NOMO-1 treated with dmso at 0.1 percent for 144 hours (cell line): ENCODE measurements at regions not wholly inside any gene's neighbourhood (a gene's known extent, or its start where the extent isn't known, plus 50 kb on each side); places are given as distances from the start of the nearest gene placed in this dataset.
A peak's percentile ranks its signal among the peaks of the same experiment; 100 is the strongest.

Experiments
- DNase-seq: peaks from one replicate; lab custom pipeline; 2025; ENCODE audit not compliant: unreplicated experiment; lab: John Stamatoyannopoulos, UW

DNA sequence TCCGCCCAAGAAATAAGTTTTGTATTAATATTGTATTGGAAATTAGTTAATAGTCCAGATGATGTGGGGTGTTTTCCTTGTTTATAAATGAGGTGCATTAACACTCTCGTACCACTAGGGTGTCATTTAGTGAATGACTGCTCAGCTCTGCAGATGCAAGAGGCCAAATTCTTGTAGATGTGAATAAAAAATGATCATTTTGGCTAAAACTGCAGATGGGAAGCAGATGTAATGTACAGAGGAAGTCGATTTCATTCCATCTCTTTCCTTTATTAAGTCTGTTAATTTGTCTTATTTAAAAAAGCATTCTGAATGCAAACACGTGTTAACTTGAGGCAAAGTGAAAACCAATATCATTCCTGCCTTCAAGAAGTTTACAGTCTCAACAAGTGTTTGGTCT is 108.1 kb downstream of the DHX15 start:
- DNase-seq: no peak

DNA sequence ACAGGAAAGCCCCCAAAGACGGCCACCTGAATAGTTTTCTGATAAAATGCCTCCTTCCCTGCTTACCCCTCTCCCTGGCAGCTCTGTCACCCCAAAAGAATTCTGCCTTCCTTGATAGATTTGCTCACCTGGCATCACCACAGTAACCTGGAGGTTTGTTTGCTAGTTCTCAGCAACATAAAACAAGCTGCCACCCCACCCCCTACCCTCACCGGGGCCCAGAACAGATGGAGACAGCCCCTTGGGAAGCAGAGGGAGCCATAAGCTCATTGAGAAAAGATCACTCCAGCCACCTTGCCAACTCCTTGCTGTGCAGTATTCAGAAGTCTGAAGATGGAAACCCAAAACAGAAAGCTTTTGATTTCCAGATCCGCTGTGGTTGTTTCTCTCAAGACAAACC is 108.6 kb downstream of the DHX15 start:
- no peak for DNase-seq

DNA sequence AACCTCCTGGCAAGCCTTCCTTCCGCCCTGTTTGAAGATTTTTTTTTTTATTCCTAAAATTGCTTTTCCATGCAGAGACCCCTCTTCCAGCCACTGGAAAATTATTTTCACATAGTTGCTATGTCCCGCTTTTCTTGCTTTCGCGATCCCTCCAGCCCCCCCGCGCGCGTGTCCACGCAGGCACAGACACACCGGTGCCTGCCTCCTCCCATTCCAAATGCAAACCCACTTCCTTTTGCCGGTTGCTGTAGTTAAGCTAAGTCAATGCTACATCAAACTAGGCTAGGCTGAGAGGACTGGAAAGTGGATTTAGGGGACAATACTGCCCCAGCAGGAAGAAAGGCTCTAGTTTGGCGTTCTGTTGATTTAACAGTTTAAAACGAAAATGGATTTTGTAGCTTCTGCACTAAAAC is 111.0 kb downstream of the DHX15 start:
- DNase-seq: no peak

GRCh38 chr4:24472514-24473308 is 111.6 kb downstream of the DHX15 start:
- peak; percentile 72 for DNase-seq

GRCh38 chr4:24472161-24472510 is 112.2 kb downstream of the DHX15 start:
- DNase-seq: no peak

DNA sequence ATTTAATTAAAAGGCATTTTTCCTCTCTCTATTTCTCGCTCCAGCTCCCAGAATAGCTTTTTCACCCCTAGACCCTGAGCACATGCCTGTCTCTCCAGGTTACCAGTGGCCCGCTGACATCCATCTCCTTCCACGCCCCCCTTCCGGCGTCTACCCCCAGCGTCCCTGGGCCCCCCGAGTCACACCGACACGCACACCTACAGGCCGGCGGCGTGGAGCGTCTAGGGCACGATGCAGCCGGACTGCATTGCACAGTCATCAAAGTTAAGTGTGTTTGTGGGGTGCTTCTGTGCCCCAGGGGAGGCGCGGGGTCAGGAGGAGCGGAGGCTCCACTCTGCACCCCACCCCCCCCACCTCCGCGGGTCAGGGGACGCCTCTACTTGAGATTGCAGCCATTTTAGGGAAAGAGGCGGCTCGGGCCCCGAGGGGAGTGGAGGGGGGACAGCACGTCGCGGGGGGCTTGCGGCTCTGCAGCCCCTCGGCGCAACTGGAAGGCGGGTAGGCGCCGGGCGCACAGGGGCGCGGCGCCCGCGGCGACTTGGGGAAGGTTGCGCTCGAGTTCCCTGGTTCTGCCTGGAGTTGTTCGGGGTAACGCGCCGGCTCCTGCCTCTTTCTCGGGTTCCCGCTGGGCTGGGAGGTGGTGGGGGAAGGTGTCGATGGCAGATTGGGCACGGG is 112.7 kb downstream of the DHX15 start:
- no peak for DNase-seq

DNA sequence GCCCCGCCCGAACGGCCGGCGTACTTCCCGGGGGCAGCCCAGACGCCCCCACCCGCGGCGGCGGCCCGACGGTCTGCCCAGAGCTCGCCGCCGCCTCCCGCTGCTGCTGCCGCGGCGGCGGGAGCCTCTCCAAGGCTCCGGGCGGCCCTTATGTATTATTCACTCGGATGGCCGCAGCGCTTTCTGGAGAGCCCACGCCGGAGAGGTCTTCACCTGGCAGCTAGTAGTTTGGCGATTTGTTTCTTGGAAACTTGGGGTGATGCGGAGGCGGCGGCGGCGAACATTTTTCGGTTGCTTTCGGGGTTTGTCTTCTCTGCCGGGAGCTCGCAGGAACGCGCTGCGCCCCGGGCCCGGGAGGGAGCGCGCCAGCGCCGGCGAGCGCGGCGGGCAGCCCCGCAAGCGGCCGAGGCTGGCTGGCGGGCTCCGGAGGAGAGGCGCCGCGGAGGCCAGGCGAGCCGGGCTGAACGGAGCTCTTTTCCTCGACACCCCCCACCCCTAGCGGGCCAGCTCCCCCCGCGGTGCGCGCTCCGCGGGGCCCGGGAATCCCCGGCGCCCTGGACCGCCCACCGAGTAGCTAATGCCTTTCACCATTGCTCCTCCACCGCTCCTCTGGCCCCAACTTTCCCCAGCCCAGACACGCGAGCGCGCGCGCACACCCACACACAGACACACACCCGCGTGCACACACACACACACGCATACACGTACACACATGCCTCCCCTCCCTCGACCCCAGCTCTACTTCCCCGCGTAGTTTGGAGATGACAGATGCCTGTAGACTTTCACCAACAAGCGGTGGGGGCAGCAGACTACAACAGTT is 113.5 kb downstream of the DHX15 start:
- DNase-seq: no peak

- no peak for DNase-seq
Measured at GRCh38 chr4:24468071-24468470, 116.3 kb downstream of the DHX15 start.

- DNase-seq: no peak
Measured at GRCh38 chr4:24464566-24464965, 119.8 kb downstream of the DHX15 start.

DNA sequence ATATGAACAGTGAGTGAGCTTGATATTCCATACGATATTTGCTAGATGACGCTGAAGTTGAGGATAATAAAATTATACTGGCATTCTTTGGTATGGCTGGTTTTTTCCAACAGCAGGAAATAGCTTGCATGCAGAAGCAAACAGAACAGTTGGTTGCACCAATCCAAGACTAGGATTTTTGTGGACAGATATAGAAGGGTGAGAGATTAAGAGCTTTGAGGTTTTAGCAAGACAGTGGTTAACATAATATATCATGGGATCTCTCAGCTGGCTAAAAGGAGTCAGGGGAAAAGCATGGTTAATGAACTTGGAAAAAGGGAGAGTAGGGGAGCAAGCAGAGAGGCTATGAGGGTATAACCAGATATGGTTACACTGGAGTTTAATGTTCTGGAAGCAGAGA is 127.9 kb downstream of the DHX15 start:
- DNase-seq: no peak

- DNase-seq: no peak
Measured at GRCh38 chr4:24453951-24454350, 130.4 kb downstream of the DHX15 start.

GRCh38 chr4:24451870-24452269 is 132.5 kb downstream of the DHX15 start:
- DNase-seq: no peak

DNA sequence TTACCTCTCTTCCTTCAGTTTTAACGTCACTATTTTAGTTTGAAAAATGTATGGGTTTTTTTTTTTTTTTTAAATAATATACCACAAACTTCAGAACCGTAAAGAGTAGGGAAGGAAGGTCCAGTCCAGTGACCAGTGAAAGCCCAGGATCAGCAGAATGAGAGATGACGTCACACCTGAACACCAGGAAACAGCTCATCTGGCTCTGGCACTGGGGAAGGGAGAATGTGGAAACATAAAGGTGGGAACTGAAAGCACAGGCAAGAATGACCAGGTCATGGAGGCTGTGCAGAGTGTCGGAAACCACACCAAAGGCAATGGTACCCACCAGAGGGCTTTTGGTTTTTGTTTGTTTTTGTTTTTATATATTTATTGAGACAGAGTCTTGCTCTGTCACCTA is 141.2 kb downstream of the DHX15 start:
- DNase-seq: no peak

- DNase-seq: no peak
Measured at GRCh38 chr4:24440765-24441164, 143.6 kb downstream of the DHX15 start.

- DNase-seq: no peak
Measured at GRCh38 chr4:24434241-24434640, 150.1 kb downstream of the DHX15 start.

DNA sequence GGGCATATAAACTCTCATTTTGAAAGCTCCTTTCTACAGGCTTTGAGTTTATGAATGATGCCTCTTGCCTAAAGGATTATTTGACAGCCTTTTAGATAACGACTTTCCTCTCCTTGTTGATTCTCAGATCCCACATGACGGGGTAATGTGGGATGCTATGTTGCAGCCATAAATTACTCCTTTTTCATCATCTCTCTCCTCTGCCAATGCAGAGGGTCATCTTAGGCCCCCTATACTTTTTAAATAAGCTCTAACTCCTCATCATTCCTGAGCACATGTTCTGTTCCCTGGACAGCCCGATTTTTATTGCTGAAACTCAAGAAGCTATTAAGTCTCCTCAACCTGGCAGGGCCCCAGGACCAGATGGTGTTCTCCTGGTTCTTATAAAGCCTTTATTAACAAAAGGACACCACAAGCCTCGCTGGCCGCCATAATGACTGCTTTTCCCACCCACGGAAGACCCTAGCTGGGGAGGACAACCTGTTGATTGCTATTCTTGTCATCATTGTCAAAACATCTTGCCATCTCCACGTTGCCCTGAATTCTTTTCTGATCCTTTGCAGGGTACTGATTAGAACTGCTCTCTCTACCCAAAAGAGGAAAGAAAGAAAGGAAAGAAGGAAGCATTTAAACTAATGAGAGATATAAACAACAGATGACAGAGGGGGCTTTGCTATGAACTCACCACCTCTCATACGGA is 150.7 kb downstream of the DHX15 start:
- no peak for DNase-seq

DNA sequence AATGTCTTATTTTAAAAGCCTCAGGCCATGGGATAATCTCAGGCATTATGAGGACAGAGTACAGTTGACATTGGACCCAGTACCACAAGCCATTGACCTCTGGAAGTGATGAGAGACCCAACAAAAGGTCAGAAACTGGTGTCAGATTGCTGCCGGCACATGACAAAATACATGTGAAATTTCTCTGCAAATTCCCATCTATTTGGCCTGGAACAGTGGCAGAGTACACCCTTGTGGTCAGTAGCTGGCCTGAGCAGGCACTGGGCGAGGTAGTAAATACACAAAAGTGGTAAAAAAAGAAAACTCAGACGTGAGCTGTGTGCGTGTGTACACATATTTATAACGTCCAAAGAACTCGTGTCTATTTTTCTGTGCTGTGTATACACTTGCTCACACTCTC is 155.5 kb downstream of the DHX15 start:
- DNase-seq: no peak

DNA sequence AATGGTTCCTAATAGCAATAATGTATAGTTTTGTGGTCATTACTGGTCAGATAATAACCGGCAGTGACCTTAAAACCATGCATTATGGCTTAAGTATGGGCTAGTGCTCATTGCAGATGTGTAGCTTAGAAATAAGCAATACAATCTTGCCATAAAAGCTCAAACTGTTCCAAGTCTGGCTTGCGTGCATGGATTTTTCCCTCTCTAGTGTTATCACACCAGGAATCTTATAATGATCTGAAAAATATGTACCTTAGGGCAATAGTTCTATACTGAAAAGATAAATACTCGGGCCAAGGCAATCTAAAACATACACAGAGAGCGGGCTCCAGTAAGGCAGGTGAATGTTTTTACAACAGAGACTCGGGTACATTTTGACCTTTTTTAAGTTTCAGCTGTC is 157.8 kb downstream of the DHX15 start:
- no peak for DNase-seq

DNA sequence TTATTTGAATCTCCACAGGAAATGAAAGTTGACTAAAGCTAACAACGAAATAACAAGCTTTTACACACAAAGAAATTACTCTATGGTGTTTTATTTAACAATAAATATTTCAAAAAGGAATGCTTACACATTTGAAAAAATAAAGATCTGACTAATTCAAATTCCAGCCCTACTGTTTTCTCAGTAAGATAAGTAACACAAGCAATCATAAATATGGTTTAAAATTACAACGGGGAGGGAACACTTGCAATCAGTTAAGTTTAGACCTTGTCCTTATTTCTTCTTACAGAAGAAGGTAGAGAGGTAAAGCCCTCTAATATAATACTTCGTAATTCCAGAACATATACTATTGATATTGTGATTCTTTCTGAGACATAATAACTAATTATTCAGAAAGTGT is 158.5 kb downstream of the DHX15 start:
- DNase-seq: no peak

DNA sequence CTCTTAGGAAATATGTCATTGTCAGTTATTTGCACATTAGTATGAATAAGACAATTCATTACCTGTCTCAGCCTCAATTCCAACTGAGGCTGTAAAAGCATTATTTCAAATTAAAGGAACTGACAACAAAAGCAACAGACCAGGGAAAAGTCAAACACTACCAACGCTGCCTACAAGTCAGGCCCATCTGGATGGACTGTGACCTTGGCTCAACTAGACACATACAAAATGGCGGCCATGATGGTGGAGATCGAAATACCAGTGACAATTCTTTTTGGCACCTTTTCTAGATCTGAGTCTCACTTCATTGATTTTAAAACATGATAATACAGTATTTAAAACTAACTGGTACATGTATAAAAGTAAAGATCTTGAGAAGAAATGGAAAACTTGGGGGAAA is 160.7 kb downstream of the DHX15 start:
- DNase-seq: no peak

GRCh38 chr4:24422644-24423043 is 161.7 kb downstream of the DHX15 start:
- DNase-seq: no peak
